HEK293 (cell line): ENCODE measurements at regions not wholly inside any gene's neighbourhood (a gene's known extent, or its start where the extent isn't known, plus 50 kb on each side); places are given as distances from the start of the nearest gene placed in this dataset.
"Not testable (repeated sequence)": the region's sequence is repeated elsewhere in the genome, so short reads cannot be mapped to it uniquely, and the experiment has no call there.

Source experiments
- ATF2 ChIP-seq: fragments of 450-650 bp; formaldehyde crosslinking; IDR thresholded peaks from 2 replicates; pipeline ENCODE4 v1.5.1; 2016; ENCODE audit warnings: missing biosample characterization, missing genetic modification characterization, low read depth
- CTCF ChIP-seq: fragments of 450-650 bp; formaldehyde crosslinking; IDR thresholded peaks from 2 replicates; pipeline ENCODE4 v1.5.1; 2016; ENCODE audit warnings: missing biosample characterization, missing genetic modification characterization
- KLF10 ChIP-seq: fragments of 450-650 bp; IDR thresholded peaks from 2 replicates; pipeline ENCODE4 v1.5.1; 2018; ENCODE audit warnings: missing biosample characterization, mild to moderate bottlenecking, missing genetic modification characterization
- PATZ1 ChIP-seq: fragments of 450-650 bp; formaldehyde crosslinking; IDR thresholded peaks from 2 replicates; pipeline ENCODE4 v1.5.1; 2016; ENCODE audit warnings: missing biosample characterization, missing genetic modification characterization
- RBAK ChIP-seq: fragments of 450-650 bp; formaldehyde crosslinking; IDR thresholded peaks from 2 replicates; pipeline ENCODE4 v1.5.1; 2016; ENCODE audit warnings: missing biosample characterization, missing genetic modification characterization
- ZBTB7A ChIP-seq: fragments of 450-650 bp; formaldehyde crosslinking; IDR thresholded peaks from 2 replicates; pipeline ENCODE4 v1.5.1; 2016; ENCODE audit warnings: low read depth, missing biosample characterization, missing genetic modification characterization
- ZNF23 ChIP-seq: fragments of 450-650 bp; formaldehyde crosslinking; IDR thresholded peaks from 2 replicates; pipeline ENCODE4 v1.5.1; 2016; ENCODE audit warnings: missing biosample characterization, missing genetic modification characterization, borderline replicate concordance
- ZNF398 ChIP-seq: fragments of 450-650 bp; formaldehyde crosslinking; IDR thresholded peaks from 2 replicates; pipeline ENCODE4 v1.5.1; 2017; ENCODE audit warnings: missing biosample characterization, missing genetic modification characterization
- ZNF571 ChIP-seq: fragments of 450-650 bp; formaldehyde crosslinking; IDR thresholded peaks from 2 replicates; pipeline ENCODE4 v1.5.0; 2017; ENCODE audit warnings: missing biosample characterization, missing genetic modification characterization
- ZNF610 ChIP-seq: fragments of 450-650 bp; formaldehyde crosslinking; IDR thresholded peaks from 2 replicates; pipeline ENCODE4 v1.5.1; 2016; ENCODE audit warnings: missing biosample characterization, missing genetic modification characterization, borderline replicate concordance
- ZNF654 ChIP-seq: fragments of 450-650 bp; formaldehyde crosslinking; IDR thresholded peaks from 2 replicates; pipeline ENCODE4 v1.5.1; 2016; ENCODE audit warnings: low read depth, missing biosample characterization, missing genetic modification characterization
- ZNF76 ChIP-seq: fragments of 450-650 bp; formaldehyde crosslinking; IDR thresholded peaks from 2 replicates; pipeline ENCODE4; 2016; ENCODE audit warnings: low read depth, missing biosample characterization, missing genetic modification characterization, borderline replicate concordance

GRCh38 chr5:25650316-25650715, 1005.5 kb upstream of the CDH10 start:
- TF ChIP-seq CTCF; ZNF23 (tag by site-specific recombination); ZNF571 (tag by site-specific recombination); ZNF654 (tag by site-specific recombination); PATZ1; ZNF610 (tag by site-specific recombination); RBAK (tag by site-specific recombination); ZNF76 (tag by site-specific recombination); ZBTB7A (tag by site-specific recombination); ZNF398; ATF2; KLF10 (tag by site-specific recombination): not testable (repeated sequence)
